HepG2 (cell line): ENCODE measurements at regions not wholly inside any gene's neighbourhood (a gene's known extent, or its start where the extent isn't known, plus 50 kb on each side); places are given as distances from the start of the nearest gene placed in this dataset.

Experiments used
- ATAC-seq: fragments of 200-7000 bp; cut with Tn5 transposase; 3 replicates; pipeline ENCODE4 v1.9.1; 2020; ENCODE audit warnings: mild to moderate bottlenecking, moderate library complexity
- BruUV-seq: library from RNA; stranded (reverse); fragments of 400-500 nt; replicated peaks from 2 replicates; lab custom pipeline; 2021; lab: Mats Ljungman, UMichigan
- CTCF ChIA-PET: fragments of 300-600 bp; formaldehyde crosslinking; extraction: SDS; loops from one replicate; lab custom pipeline; 2021; ENCODE audit warnings: low total read pairs, inconsistent platforms, low intra/inter-chr PET ratio; lab: Yijun Ruan, JAX
- POLR2A ChIA-PET: fragments of 350-600 bp; sonication (Branson Sonifier 250); formaldehyde crosslinking; loops from one replicate; lab custom pipeline; 2020; ENCODE audit warnings: antibody characterized with exemption, inconsistent platforms; lab: Yijun Ruan, JAX
- DNase-seq: peaks from one replicate; pipeline ENCODE4 v3.0.0-alpha.2; 2015; ENCODE audit warnings: low spot score
- FAIRE-seq: peaks from 3 replicates; lab custom pipeline; 2011; peaks lifted over from hg19 to GRCh38; lab: Jason Lieb, UNC
- H2AFZ ChIP-seq: one replicate; pipeline ENCODE4 v1.6.1; 2011; ENCODE audit warnings: low read length, inconsistent platforms
- H3K27ac ChIP-seq: fragments of 300-600 bp; 3 replicates; pipeline ENCODE4 v1.8.0; 2011; ENCODE audit warnings: mixed run types, mild to moderate bottlenecking, mixed read lengths, low read length, inconsistent platforms; ENCODE audit not compliant: insufficient read depth; ENCODE audit errors: extremely low read length
- H3K27me3 ChIP-seq, 2 experiments: fragments of 200-600 bp in 1 of 2; 2 replicates in 1 of 2; 3 replicates in 1 of 2; pipeline versions ENCODE4 v1.6.0 to v1.8.0; 2011; ENCODE audit warnings: low read length in 2 of 2, mild to moderate bottlenecking in 2 of 2, moderate library complexity in 2 of 2, inconsistent platforms in 1 of 2; ENCODE audit not compliant: insufficient read depth in 2 of 2, control insufficient read depth in 1 of 2
- H3K36me3 ChIP-seq, 2 experiments: fragments of 200-600 bp in 1 of 2; replicated peaks in 1 of 2; 2 replicates in 1 of 2; 3 replicates in 1 of 2; pipeline versions ENCODE4 v1.5.1 to v1.8.0; 2011; ENCODE audit warnings: low read length in 2 of 2, inconsistent platforms in 1 of 2; ENCODE audit not compliant: insufficient read depth in 2 of 2, control insufficient read depth in 1 of 2
- H3K4me1 ChIP-seq: 2 replicates; pipeline ENCODE4 v1.5.1; 2012; ENCODE audit warnings: low read length, inconsistent platforms; ENCODE audit not compliant: insufficient read depth
- H3K4me2 ChIP-seq: 2 replicates; pipeline ENCODE4 v1.6.0; 2011; ENCODE audit warnings: low read depth, low read length, inconsistent platforms
- H3K4me3 ChIP-seq, 3 experiments: fragments of 200-600 bp in 1 of 3; sonication (generic), shearing (Covaris generic) in 1 of 3; replicated peaks in 1 of 3; 2 replicates each; pipeline ENCODE4 v1.5.1; 2011 to 2016; ENCODE audit warnings: low read length in 3 of 3, inconsistent platforms in 2 of 3, low read depth in 2 of 3, mild to moderate bottlenecking in 2 of 3, control low read depth in 1 of 3, mixed read lengths in 1 of 3; ENCODE audit not compliant: insufficient read depth in 1 of 3
- H3K79me2 ChIP-seq: one replicate; pipeline ENCODE4 v1.6.1; 2011; ENCODE audit warnings: low read length, inconsistent platforms; ENCODE audit not compliant: insufficient read depth
- H3K9ac ChIP-seq: 2 replicates; pipeline ENCODE4 v1.6.0; 2011; ENCODE audit warnings: mild to moderate bottlenecking, low read depth, low read length, inconsistent platforms; ENCODE audit not compliant: insufficient read depth
- H3K9me3 ChIP-seq: 2 replicates; pipeline ENCODE4 v1.5.1; 2012; ENCODE audit warnings: mild to moderate bottlenecking, low read length
- H4K20me1 ChIP-seq: 2 replicates; pipeline ENCODE4 v1.6.0; 2011; ENCODE audit warnings: inconsistent platforms, mild to moderate bottlenecking, low read length, moderate library complexity; ENCODE audit not compliant: insufficient read depth
- BCL6 ChIP-seq: IDR thresholded peaks from 2 replicates; pipeline ENCODE4 v1.6.1; 2016; ENCODE audit warnings: missing genetic modification reagents, missing compliant biosample characterization
- NFIC ChIP-seq: IDR thresholded peaks from 2 replicates; pipeline ENCODE4 v1.6.1; 2012; ENCODE audit warnings: mild to moderate bottlenecking, low read length, inconsistent platforms
- RARA ChIP-seq: IDR thresholded peaks from 2 replicates; pipeline ENCODE4 v1.6.1; 2016; ENCODE audit warnings: missing genetic modification reagents, missing compliant biosample characterization
- RBFOX2 ChIP-seq: fragments of 200-400 bp; formaldehyde crosslinking; IDR thresholded peaks from 2 replicates; pipeline ENCODE4 v1.6.1; 2017; ENCODE audit warnings: low read depth, mild to moderate bottlenecking, low read length
- RFX1 ChIP-seq: fragments of 450-650 bp; IDR thresholded peaks from 2 replicates; pipeline ENCODE4 v1.6.1; 2017
- SOX6 ChIP-seq, 2 experiments: fragments of 450-650 bp in 1 of 2; sonication (generic) in 1 of 2; formaldehyde crosslinking in 1 of 2; IDR thresholded peaks; 2 replicates each; pipeline versions ENCODE4 v1.4.0 to v1.6.1; 2017 to 2020; ENCODE audit warnings: antibody characterized with exemption in 1 of 2, mild to moderate bottlenecking in 1 of 2, missing genetic modification reagents in 1 of 2
- ZNF543 ChIP-seq: sonication (generic); formaldehyde crosslinking; IDR thresholded peaks from 2 replicates; pipeline ENCODE4 v1.4.0; 2020; ENCODE audit warnings: mild to moderate bottlenecking, missing genetic modification reagents
- ZNF607 ChIP-seq: sonication (generic); formaldehyde crosslinking; IDR thresholded peaks from 2 replicates; pipeline ENCODE4 v1.5.1; 2020; ENCODE audit warnings: missing genetic modification reagents, mild to moderate bottlenecking, borderline replicate concordance
- WGBS: methylation state at CpG from one replicate; pipeline ENCODE4 v1.1.6; 2017; ENCODE audit warnings: low lambda C conversion rate; 5-methylcytosine and 5-hydroxymethylcytosine counted together
- in situ Hi-C: cut with HindIII; loops from 2 replicates; pipeline ENCODE4 v1.10.0; 2017; ENCODE audit warnings: low pct_unique_long_range_greater_than_20kb; ENCODE audit not compliant: extremely low pct_ligation_motif_present
- intact Hi-C: fragments of 100-400 bp; cut with micrococcal nuclease; formaldehyde crosslinking; loops from one replicate; pipeline ENCODE4 v1.10.0; 2022; ENCODE audit not compliant: unreplicated experiment
- TF ChIP-seq, protein P1 (sequence below): sonication (generic); formaldehyde crosslinking; IDR thresholded peaks from 2 replicates; pipeline ENCODE4 v1.9.0; 2021; ENCODE audit warnings: missing genetic modification reagents, mild to moderate bottlenecking, borderline replicate concordance
- TF ChIP-seq, protein P2 (sequence below): IDR thresholded peaks from 2 replicates; pipeline ENCODE4 v1.4.0; 2020; ENCODE audit warnings: mild to moderate bottlenecking, missing genetic modification reagents

GRCh38 chr9:82598241-82599039 is 464.5 kb downstream of the RASEF start:
- no TSS peak for BruUV-seq
- Histone ChIP-seq H3K4me3 (no peak overlapping the region), H3K36me3 (no peaks in the 10 kb centered on the region), H3K79me2 (peaks cover 4% of the 10 kb centered on the region), H3K9ac (peak overlapping the region; percentile 87; the same call in 1 of the 2 replicates), H3K4me1 (peaks cover 87% of the 10 kb centered on the region), H2AFZ (no peak overlapping the region), H3K4me2 (peak overlapping the region; percentile 63), H3K27me3 (no peaks in the 10 kb centered on the region), H3K9me3 (no peaks in the 10 kb centered on the region)
- CTCF ChIA-PET: no interaction called here
- POLR2A ChIA-PET: interaction anchor here (1.3 to 3.5 kb wide), 3 partner anchors 9 to 38 kb away, joined by 3 to 25 read pairs (median 19); no protein-coding TSS in a partner anchor
- in situ Hi-C loops (no loop called here), intact Hi-C loops (no loop called here)
- FAIRE-seq (no peak), DNase-seq (no peak)
- WGBS: 37% methylated on average over 5 of the region's 6 CpGs
- TF ChIP-seq RARA (peak; percentile 35; the same call in 1 of the 2 replicates), ZNF607 (CRISPR knock-in tag) (no peak), NFIC (peak; percentile 44; the same call in 1 of the 2 replicates), ZNF543 (CRISPR knock-in tag) (no peak), BCL6 (peak; percentile 66), RFX1 (no peak), RBFOX2 (peak; percentile 38; the same call in 1 of the 2 replicates), SOX6 (IDR thresholded peaks at IDR 0.05) (no peak), SOX6 (CRISPR knock-in tag; IDR thresholded peaks at IDR 0.05) (0 out of 2 replicates have a peak, but pooled peaks have one; percentile 25)
- TF ChIP-seq, protein P1, sequence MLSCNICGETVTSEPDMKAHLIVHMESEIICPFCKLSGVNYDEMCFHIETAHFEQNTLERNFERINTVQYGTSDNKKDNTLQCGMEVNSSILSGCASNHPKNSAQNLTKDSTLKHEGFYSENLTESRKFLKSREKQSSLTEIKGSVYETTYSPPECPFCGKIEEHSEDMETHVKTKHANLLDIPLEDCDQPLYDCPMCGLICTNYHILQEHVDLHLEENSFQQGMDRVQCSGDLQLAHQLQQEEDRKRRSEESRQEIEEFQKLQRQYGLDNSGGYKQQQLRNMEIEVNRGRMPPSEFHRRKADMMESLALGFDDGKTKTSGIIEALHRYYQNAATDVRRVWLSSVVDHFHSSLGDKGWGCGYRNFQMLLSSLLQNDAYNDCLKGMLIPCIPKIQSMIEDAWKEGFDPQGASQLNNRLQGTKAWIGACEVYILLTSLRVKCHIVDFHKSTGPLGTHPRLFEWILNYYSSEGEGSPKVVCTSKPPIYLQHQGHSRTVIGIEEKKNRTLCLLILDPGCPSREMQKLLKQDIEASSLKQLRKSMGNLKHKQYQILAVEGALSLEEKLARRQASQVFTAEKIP (CRISPR knock-in tag): no peak
- TF ChIP-seq, protein P2, sequence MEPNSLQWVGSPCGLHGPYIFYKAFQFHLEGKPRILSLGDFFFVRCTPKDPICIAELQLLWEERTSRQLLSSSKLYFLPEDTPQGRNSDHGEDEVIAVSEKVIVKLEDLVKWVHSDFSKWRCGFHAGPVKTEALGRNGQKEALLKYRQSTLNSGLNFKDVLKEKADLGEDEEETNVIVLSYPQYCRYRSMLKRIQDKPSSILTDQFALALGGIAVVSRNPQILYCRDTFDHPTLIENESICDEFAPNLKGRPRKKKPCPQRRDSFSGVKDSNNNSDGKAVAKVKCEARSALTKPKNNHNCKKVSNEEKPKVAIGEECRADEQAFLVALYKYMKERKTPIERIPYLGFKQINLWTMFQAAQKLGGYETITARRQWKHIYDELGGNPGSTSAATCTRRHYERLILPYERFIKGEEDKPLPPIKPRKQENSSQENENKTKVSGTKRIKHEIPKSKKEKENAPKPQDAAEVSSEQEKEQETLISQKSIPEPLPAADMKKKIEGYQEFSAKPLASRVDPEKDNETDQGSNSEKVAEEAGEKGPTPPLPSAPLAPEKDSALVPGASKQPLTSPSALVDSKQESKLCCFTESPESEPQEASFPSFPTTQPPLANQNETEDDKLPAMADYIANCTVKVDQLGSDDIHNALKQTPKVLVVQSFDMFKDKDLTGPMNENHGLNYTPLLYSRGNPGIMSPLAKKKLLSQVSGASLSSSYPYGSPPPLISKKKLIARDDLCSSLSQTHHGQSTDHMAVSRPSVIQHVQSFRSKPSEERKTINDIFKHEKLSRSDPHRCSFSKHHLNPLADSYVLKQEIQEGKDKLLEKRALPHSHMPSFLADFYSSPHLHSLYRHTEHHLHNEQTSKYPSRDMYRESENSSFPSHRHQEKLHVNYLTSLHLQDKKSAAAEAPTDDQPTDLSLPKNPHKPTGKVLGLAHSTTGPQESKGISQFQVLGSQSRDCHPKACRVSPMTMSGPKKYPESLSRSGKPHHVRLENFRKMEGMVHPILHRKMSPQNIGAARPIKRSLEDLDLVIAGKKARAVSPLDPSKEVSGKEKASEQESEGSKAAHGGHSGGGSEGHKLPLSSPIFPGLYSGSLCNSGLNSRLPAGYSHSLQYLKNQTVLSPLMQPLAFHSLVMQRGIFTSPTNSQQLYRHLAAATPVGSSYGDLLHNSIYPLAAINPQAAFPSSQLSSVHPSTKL: 0 out of 2 replicates have a peak, but pooled peaks have one; percentile 15
- TF ChIP-seq, all 625 proteins: peak for 6
- peak overlapping the region; percentile 86 for H3K27ac ChIP-seq
- ATAC-seq: no peak
- H4K20me1 ChIP-seq: no peaks in the 10 kb centered on the region
